ENCODE measurements at regions not wholly inside any gene's neighbourhood (a gene's known extent, or its start where the extent isn't known, plus 50 kb on each side); places are given as distances from the start of the nearest gene placed in this dataset.

GRCh38 chr1:41997153-41997552 lies 78.4 kb upstream of the HIVEP3 start:
- H3K9ac ChIP-seq (ENCODE audit: control insufficient read depth, insufficient read depth, low read length), result no peak overlapping the region
- H3K27me3 ChIP-seq (replicated peaks in 1 of 2; ENCODE audit: control insufficient read depth in 2 of 2, insufficient read depth in 2 of 2, low read length in 1 of 2), result no peaks in the 10 kb centered on the region
- SMC1A ChIA-PET (ENCODE audit: uncharacterized antibody, unreplicated experiment), result interaction anchor here (1.7 to 2.7 kb wide), 2 partner anchors 9 to 25 kb away, joined by 5 to 11 read pairs; no protein-coding TSS in a partner anchor
- H3K9me3 ChIP-seq (replicated peaks; ENCODE audit: control insufficient read depth, insufficient read depth, low read length), result peaks cover 4% of the 10 kb centered on the region
- no peaks in the 10 kb centered on the region for H3K36me3 ChIP-seq (ENCODE audit: control insufficient read depth in 2 of 2, insufficient read depth in 2 of 2, low read length in 1 of 2)
- no peaks in the 10 kb centered on the region for H4K20me1 ChIP-seq (ENCODE audit: control insufficient read depth, insufficient read depth)
- H2AFZ ChIP-seq (ENCODE audit: control insufficient read depth, low read depth, low read length), result no peak overlapping the region
- CTCF ChIA-PET, result no interaction called here
- H3K4me2 ChIP-seq (ENCODE audit: control insufficient read depth, insufficient read depth), result no peak overlapping the region
- H3K79me2 ChIP-seq (ENCODE audit: control insufficient read depth, insufficient read depth, low read length), result peaks cover 2% of the 10 kb centered on the region
- DNase-seq (ENCODE audit: low read depth, low spot score), result no peak
- POLR2A ChIA-PET, result no interaction called here
- RAD21 ChIA-PET (ENCODE audit: unreplicated experiment), result no interaction called here
- intact Hi-C loops (cut with micrococcal nuclease; ENCODE audit: unreplicated experiment), result no loop called here
- no peak for FAIRE-seq
- in situ Hi-C loops (cut with MboI), result no loop called here
- no peak overlapping the region for H3K27ac ChIP-seq (ENCODE audit: control insufficient read depth, insufficient read depth)
- H3K4me1 ChIP-seq (ENCODE audit: control insufficient read depth, insufficient read depth, low read length), result peaks cover 5% of the 10 kb centered on the region
- no peak overlapping the region for H3K4me3 ChIP-seq
- ATAC-seq, result no peak
- BruUV-seq (replicated peaks), result no TSS peak
- WGBS (ENCODE audit: insufficient coverage, insufficient replicate concordance, low lambda C conversion rate, missing lambda C conversion rate), result 53% methylated on average over 5 of the region's 5 CpGs
- TF ChIP-seq NR2F1 (conservative IDR thresholded peaks at IDR 0.05) (no peak), YBX1 (IDR thresholded peaks at IDR 0.05) (no peak), SMAD1 (IDR thresholded peaks at IDR 0.05; ENCODE audit: low read depth, partially characterized antibody) (no peak), FOXM1 (IDR thresholded peaks at IDR 0.05; ENCODE audit: low read depth, low read length) (no peak), FOS (IDR thresholded peaks at IDR 0.05; ENCODE audit: borderline replicate concordance, extremely low read depth, insufficient read length) (no peak), STAT3 (IDR thresholded peaks at IDR 0.05; ENCODE audit: low read depth, low read length) (no peak), ATF3 (IDR thresholded peaks at IDR 0.05; ENCODE audit: borderline replicate concordance, extremely low read depth, low read depth, low read length) (no peak), NFIC (IDR thresholded peaks at IDR 0.05; ENCODE audit: low read depth, low read length) (no peak), ZZZ3 (IDR thresholded peaks at IDR 0.05; ENCODE audit: control insufficient read depth, insufficient read length, low read depth) (no peak), RBBP5 (conservative IDR thresholded peaks at IDR 0.05) (no peak), SREBF2 (IDR thresholded peaks at IDR 0.05; ENCODE audit: low read length) (no peak), SIX5 (IDR thresholded peaks at IDR 0.05; ENCODE audit: low read depth, low read length, severe bottlenecking) (no peak), ZSCAN29 (IDR thresholded peaks at IDR 0.05) (no peak), HDAC6 (IDR thresholded peaks at IDR 0.05; ENCODE audit: unreplicated experiment) (no peak), SKIL (IDR thresholded peaks at IDR 0.05; ENCODE audit: low read depth, poor library complexity, severe bottlenecking) (no peak)
- TF ChIP-seq, protein P1, sequence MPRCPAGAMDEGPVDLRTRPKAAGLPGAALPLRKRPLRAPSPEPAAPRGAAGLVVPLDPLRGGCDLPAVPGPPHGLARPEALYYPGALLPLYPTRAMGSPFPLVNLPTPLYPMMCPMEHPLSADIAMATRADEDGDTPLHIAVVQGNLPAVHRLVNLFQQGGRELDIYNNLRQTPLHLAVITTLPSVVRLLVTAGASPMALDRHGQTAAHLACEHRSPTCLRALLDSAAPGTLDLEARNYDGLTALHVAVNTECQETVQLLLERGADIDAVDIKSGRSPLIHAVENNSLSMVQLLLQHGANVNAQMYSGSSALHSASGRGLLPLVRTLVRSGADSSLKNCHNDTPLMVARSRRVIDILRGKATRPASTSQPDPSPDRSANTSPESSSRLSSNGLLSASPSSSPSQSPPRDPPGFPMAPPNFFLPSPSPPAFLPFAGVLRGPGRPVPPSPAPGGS (IDR thresholded peaks at IDR 0.05; ENCODE audit: borderline replicate concordance, insufficient read depth, low read depth, low read length, poor library complexity, severe bottlenecking), result no peak
- TF ChIP-seq, protein P2, sequence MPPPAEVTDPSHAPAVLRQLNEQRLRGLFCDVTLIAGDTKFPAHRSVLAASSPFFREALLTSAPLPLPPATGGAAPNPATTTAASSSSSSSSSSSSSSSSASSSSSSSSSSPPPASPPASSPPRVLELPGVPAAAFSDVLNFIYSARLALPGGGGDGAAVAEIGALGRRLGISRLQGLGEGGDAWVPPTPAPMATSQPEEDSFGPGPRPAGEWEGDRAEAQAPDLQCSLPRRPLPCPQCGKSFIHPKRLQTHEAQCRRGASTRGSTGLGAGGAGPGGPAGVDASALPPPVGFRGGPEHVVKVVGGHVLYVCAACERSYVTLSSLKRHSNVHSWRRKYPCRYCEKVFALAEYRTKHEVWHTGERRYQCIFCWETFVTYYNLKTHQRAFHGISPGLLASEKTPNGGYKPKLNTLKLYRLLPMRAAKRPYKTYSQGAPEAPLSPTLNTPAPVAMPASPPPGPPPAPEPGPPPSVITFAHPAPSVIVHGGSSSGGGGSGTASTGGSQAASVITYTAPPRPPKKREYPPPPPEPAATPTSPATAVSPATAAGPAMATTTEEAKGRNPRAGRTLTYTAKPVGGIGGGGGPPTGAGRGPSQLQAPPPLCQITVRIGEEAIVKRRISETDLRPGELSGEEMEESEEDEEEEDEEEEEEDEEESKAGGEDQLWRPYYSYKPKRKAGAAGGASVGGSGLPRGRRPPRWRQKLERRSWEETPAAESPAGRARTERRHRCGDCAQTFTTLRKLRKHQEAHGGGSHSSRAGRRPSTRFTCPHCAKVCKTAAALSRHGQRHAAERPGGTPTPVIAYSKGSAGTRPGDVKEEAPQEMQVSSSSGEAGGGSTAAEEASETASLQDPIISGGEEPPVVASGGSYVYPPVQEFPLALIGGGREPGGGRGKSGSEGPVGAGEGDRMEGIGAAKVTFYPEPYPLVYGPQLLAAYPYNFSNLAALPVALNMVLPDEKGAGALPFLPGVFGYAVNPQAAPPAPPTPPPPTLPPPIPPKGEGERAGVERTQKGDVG (CRISPR knock-in tag; IDR thresholded peaks at IDR 0.05), result no peak

Data from GM12878 (cell line).